ENCODE measurements at regions not wholly inside any gene's neighbourhood (a gene's known extent, or its start where the extent isn't known, plus 50 kb on each side); places are given as distances from the start of the nearest gene placed in this dataset.

DNA sequence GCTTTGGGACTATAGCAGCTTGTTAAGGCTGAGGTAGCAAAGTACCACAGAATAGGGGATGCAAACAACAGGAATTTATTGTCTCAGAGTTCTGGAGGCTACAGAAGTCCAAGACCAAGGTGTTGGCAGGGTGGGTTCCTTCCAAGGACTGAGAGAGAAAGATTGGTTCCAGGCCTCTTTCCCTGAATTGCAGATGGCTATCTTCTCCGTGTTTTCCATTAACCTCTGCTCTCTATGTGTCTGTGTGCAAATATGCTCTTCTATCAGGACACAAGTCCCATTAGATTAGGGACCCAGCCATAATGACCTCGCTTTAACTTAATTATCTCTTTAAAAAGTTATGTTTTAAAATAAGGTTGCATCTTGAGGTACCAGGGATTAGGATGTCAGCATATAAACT is 1732.9 kb upstream of the SLC10A2 start:
- no peaks in the 10 kb centered on the region for H3K27me3 ChIP-seq (ENCODE audit: insufficient read depth)
- DNase-seq (ENCODE audit: low spot score), result no peak

More for the DNA sequence above, 1732.9 kb upstream of the SLC10A2 start:
- no peaks in the 10 kb centered on the region for H3K27me3 Mint-ChIP-seq (ENCODE audit: insufficient read depth, low read depth, poor library complexity)
- Histone ChIP-seq H3K4me3 (no peak overlapping the region), H3K4me1 (ENCODE audit: insufficient read depth) (no peaks in the 10 kb centered on the region), H3K36me3 (ENCODE audit: insufficient read depth) (no peaks in the 10 kb centered on the region), H3K79me2 (replicated peaks; ENCODE audit: insufficient read depth) (no peaks in the 10 kb centered on the region), H3K27ac (ENCODE audit: low read depth) (no peak overlapping the region), H4K20me1 (replicated peaks; ENCODE audit: insufficient read depth) (no peaks in the 10 kb centered on the region), H2AFZ (no peak overlapping the region), H3K4me2 (no peak overlapping the region), H3F3A (replicated peaks; ENCODE audit: low read depth) (no peaks in the 10 kb centered on the region), H3K9me2 (ENCODE audit: insufficient read depth) (no peaks in the 10 kb centered on the region; the same call in 1 of the 2 replicates)
- TF ChIP-seq, protein P1, sequence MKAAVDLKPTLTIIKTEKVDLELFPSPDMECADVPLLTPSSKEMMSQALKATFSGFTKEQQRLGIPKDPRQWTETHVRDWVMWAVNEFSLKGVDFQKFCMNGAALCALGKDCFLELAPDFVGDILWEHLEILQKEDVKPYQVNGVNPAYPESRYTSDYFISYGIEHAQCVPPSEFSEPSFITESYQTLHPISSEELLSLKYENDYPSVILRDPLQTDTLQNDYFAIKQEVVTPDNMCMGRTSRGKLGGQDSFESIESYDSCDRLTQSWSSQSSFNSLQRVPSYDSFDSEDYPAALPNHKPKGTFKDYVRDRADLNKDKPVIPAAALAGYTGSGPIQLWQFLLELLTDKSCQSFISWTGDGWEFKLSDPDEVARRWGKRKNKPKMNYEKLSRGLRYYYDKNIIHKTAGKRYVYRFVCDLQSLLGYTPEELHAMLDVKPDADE (IDR thresholded peaks at IDR 0.05), result no peak
- TF ChIP-seq JUNB (IDR thresholded peaks at IDR 0.05; ENCODE audit: unreplicated experiment) (no peak), CREB1 (CRISPR knock-in tag; IDR thresholded peaks at IDR 0.05; ENCODE audit: low read depth) (no peak), ZNF114 (CRISPR knock-in tag; IDR thresholded peaks at IDR 0.05) (no peak), NANOG (IDR thresholded peaks at IDR 0.05; ENCODE audit: borderline replicate concordance) (no peak), STAT1 (IDR thresholded peaks at IDR 0.05; ENCODE audit: unreplicated experiment) (no peak), ZNF462 (CRISPR knock-in tag; IDR thresholded peaks at IDR 0.05) (no peak), EZH2 (IDR thresholded peaks at IDR 0.05; ENCODE audit: low read depth, unreplicated experiment) (no peak), EZH2phosphoT487 (IDR thresholded peaks at IDR 0.05; ENCODE audit: unreplicated experiment) (no peak), ZNF331 (CRISPR knock-in tag; IDR thresholded peaks at IDR 0.05; ENCODE audit: low read depth) (no peak)
- TF ChIP-seq, protein P2, sequence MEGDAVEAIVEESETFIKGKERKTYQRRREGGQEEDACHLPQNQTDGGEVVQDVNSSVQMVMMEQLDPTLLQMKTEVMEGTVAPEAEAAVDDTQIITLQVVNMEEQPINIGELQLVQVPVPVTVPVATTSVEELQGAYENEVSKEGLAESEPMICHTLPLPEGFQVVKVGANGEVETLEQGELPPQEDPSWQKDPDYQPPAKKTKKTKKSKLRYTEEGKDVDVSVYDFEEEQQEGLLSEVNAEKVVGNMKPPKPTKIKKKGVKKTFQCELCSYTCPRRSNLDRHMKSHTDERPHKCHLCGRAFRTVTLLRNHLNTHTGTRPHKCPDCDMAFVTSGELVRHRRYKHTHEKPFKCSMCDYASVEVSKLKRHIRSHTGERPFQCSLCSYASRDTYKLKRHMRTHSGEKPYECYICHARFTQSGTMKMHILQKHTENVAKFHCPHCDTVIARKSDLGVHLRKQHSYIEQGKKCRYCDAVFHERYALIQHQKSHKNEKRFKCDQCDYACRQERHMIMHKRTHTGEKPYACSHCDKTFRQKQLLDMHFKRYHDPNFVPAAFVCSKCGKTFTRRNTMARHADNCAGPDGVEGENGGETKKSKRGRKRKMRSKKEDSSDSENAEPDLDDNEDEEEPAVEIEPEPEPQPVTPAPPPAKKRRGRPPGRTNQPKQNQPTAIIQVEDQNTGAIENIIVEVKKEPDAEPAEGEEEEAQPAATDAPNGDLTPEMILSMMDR (conservative IDR thresholded peaks at IDR 0.05; ENCODE audit: low read depth in 2 of 2), result no peak
- no peaks in the 10 kb centered on the region for H3K36me3 Mint-ChIP-seq (ENCODE audit: low read depth)
- H3K4me3 Mint-ChIP-seq, result no peak overlapping the region
- no peak for ATAC-seq
- peaks cover 3% of the 10 kb centered on the region; the same call in 1 of the 3 replicates for H3K4me1 Mint-ChIP-seq
- H3K9me3 Mint-ChIP-seq, result no peaks in the 10 kb centered on the region
- H3K27ac Mint-ChIP-seq, result no peak overlapping the region

All from GM23338 (cell line).